Omental fat pad (tissue), 3 donors: ENCODE measurements at regions not wholly inside any gene's neighbourhood (a gene's known extent, or its start where the extent isn't known, plus 50 kb on each side); places are given as distances from the start of the nearest gene placed in this dataset.

Source experiments
- ATAC-seq: fragments of 150-250 bp; one replicate; pipeline ENCODE4 v1.9.1; 2016; ENCODE audit warnings: mild to moderate bottlenecking, moderate library complexity; ENCODE audit not compliant: low FRiP score
- DNase-seq: peaks from one replicate; pipeline ENCODE4 v3.0.0-alpha.2; 2019; ENCODE audit warnings: low spot score
- CTCF ChIP-seq, 3 donors: fragments of 450-650 bp; IDR thresholded peaks; one replicate each; pipeline ENCODE4 v1.5.1; 2016 to 2017; ENCODE audit warnings: antibody characterized with exemption in 3 of 3, mild to moderate bottlenecking in 3 of 3, moderate library complexity in 2 of 3

GRCh38 chr1:199704231-199704630, 323.3 kb upstream of the NR5A2 start:
- no peak for DNase-seq
- no peak for TF ChIP-seq CTCF (IDR thresholded peaks at IDR 0.05)
- no peak for ATAC-seq

- no peak for ATAC-seq
- TF ChIP-seq CTCF (IDR thresholded peaks at IDR 0.05), result no peak
- DNase-seq, result no peak
These were observed 321.7 kb upstream of the NR5A2 start for GRCh38 chr1:199705825-199706224.

GRCh38 chr1:199706826-199707606, 320.5 kb upstream of the NR5A2 start:
- ATAC-seq (no peak), DNase-seq (no peak)
- TF ChIP-seq CTCF (IDR thresholded peaks at IDR 0.05), result no peak

- TF ChIP-seq CTCF (IDR thresholded peaks at IDR 0.05), result no peak
- DNase-seq (no peak), ATAC-seq (no peak)
These were observed 316.5 kb upstream of the NR5A2 start for GRCh38 chr1:199710974-199711373.

GRCh38 chr1:199716729-199717128, 310.8 kb upstream of the NR5A2 start:
- no peak for TF ChIP-seq CTCF (IDR thresholded peaks at IDR 0.05)
- no peak for DNase-seq
- ATAC-seq, result no peak

- ATAC-seq, result no peak
- no peak for TF ChIP-seq CTCF (IDR thresholded peaks at IDR 0.05)
- no peak for DNase-seq
These were observed 308.2 kb upstream of the NR5A2 start for GRCh38 chr1:199719156-199719842.

GRCh38 chr1:199720496-199720895, 307.0 kb upstream of the NR5A2 start:
- DNase-seq (no peak), ATAC-seq (no peak)
- no peak for TF ChIP-seq CTCF (IDR thresholded peaks at IDR 0.05)
